Neural cell (in vitro differentiated cells): ENCODE measurements at regions not wholly inside any gene's neighbourhood (a gene's known extent, or its start where the extent isn't known, plus 50 kb on each side); places are given as distances from the start of the nearest gene placed in this dataset.

Source experiments
- H2AFZ ChIP-seq: fragments of 200-600, 300-800 bp; sonication (generic), shearing (Covaris generic); 2 replicates; pipeline ENCODE4 v1.6.0; 2014; ENCODE audit warnings: low read depth, mild to moderate bottlenecking, antibody characterized with exemption, low read length, moderate library complexity
- H3F3A ChIP-seq: fragments of 200-600 bp; shearing (Covaris generic); 2 replicates; pipeline ENCODE4 v1.6.1; 2016; ENCODE audit warnings: mild to moderate bottlenecking, moderate library complexity, mixed read lengths, antibody characterized with exemption, low read length; ENCODE audit not compliant: insufficient read depth, poor library complexity, severe bottlenecking
- H3K27ac ChIP-seq: fragments of 200-600, 300-800 bp; sonication (generic), shearing (Covaris generic); 2 replicates; pipeline ENCODE4 v1.5.1; 2014; ENCODE audit warnings: mild to moderate bottlenecking, low read length, moderate library complexity
- H3K27me3 ChIP-seq: fragments of 300-800, 200-600 bp; sonication (generic), shearing (Covaris generic); 2 replicates; pipeline ENCODE4 v1.6.0; 2014; ENCODE audit warnings: mild to moderate bottlenecking, low read depth, low read length, moderate library complexity; ENCODE audit not compliant: insufficient read depth
- H3K36me3 ChIP-seq: fragments of 300-800, 200-600 bp; sonication (generic), shearing (Covaris generic); 2 replicates; pipeline ENCODE4 v1.5.1; 2014; ENCODE audit warnings: mild to moderate bottlenecking, antibody characterized with exemption, low read length, moderate library complexity; ENCODE audit not compliant: insufficient read depth
- H3K4me2 ChIP-seq: fragments of 300-800, 200-600 bp; sonication (generic), shearing (Covaris generic); 2 replicates; pipeline ENCODE4 v1.6.0; 2014; ENCODE audit warnings: mild to moderate bottlenecking, low read length
- H3K4me3 ChIP-seq: fragments of 300-800, 200-600 bp; sonication (generic), shearing (Covaris generic); 2 replicates; pipeline ENCODE4 v1.5.1; 2014; ENCODE audit warnings: mild to moderate bottlenecking, low read length, moderate library complexity
- H3K79me2 ChIP-seq: fragments of 200-600 bp; shearing (Covaris generic); replicated peaks from 2 replicates; pipeline ENCODE4 v1.6.0; 2014; ENCODE audit warnings: mild to moderate bottlenecking, low read length, moderate library complexity; ENCODE audit not compliant: insufficient read depth
- H3K9ac ChIP-seq: fragments of 300-800, 200-600 bp; sonication (generic), shearing (Covaris generic); 2 replicates; pipeline ENCODE4 v1.6.1; 2016; ENCODE audit warnings: mild to moderate bottlenecking, low read length, mixed read lengths
- H3K9me2 ChIP-seq: fragments of 200-600 bp; shearing (Covaris generic); 2 replicates; pipeline ENCODE4 v1.6.1; 2016; ENCODE audit warnings: mild to moderate bottlenecking, low read length, mixed read lengths; ENCODE audit not compliant: insufficient read depth
- H3K9me3 ChIP-seq: fragments of 200-600, 300-800 bp; sonication (generic), shearing (Covaris generic); 2 replicates; pipeline ENCODE4 v1.6.1; 2016; ENCODE audit warnings: mild to moderate bottlenecking, mixed run types, low read length, moderate library complexity, mixed read lengths
- H4K20me1 ChIP-seq: fragments of 200-600 bp; shearing (Covaris generic); 2 replicates; pipeline ENCODE4 v1.6.1; 2016; ENCODE audit warnings: mild to moderate bottlenecking, mixed run types; ENCODE audit not compliant: insufficient read depth
- EP300 ChIP-seq: fragments of 450-650 bp; conservative IDR thresholded peaks from 2 replicates; pipeline ENCODE4 v1.6.1; 2014; ENCODE audit warnings: antibody characterized with exemption, mild to moderate bottlenecking, moderate library complexity; ENCODE audit not compliant: poor library complexity, severe bottlenecking
- EZH2 ChIP-seq: fragments of 200-600, 300-800 bp; shearing (Covaris generic), sonication (generic); IDR thresholded peaks from 2 replicates; pipeline ENCODE4 v1.6.1; 2014; ENCODE audit warnings: antibody characterized with exemption, low read length, borderline replicate concordance, mild to moderate bottlenecking; ENCODE audit not compliant: insufficient read depth, poor library complexity, severe bottlenecking
- MXI1 ChIP-seq: fragments of 450-650 bp; conservative IDR thresholded peaks from 2 replicates; pipeline ENCODE4 v1.6.1; 2014; ENCODE audit warnings: antibody characterized with exemption, mild to moderate bottlenecking; ENCODE audit not compliant: poor library complexity, severe bottlenecking
- POLR2AphosphoS5 ChIP-seq: IDR thresholded peaks from 2 replicates; pipeline ENCODE4 v1.6.1; 2012
- RAD21 ChIP-seq: fragments of 450-650 bp; conservative IDR thresholded peaks from 2 replicates; pipeline ENCODE4 v1.6.1; 2014; ENCODE audit warnings: antibody characterized with exemption, mild to moderate bottlenecking, moderate library complexity
- SMC3 ChIP-seq: fragments of 450-650 bp; conservative IDR thresholded peaks from 2 replicates; pipeline ENCODE4 v1.6.1; 2014; ENCODE audit warnings: antibody characterized with exemption, mild to moderate bottlenecking, moderate library complexity; ENCODE audit not compliant: poor library complexity
- TAF1 ChIP-seq: IDR thresholded peaks from 2 replicates; pipeline ENCODE4 v1.6.1; 2012; ENCODE audit warnings: low read depth
- TF ChIP-seq, protein P1 (sequence below): IDR thresholded peaks from 2 replicates; pipeline ENCODE4 v1.6.1; 2012; ENCODE audit warnings: borderline replicate concordance
- TF ChIP-seq, protein P2 (sequence below): fragments of 450-650 bp; IDR thresholded peaks from 2 replicates; pipeline ENCODE4 v1.5.1; 2014; ENCODE audit warnings: antibody characterized with exemption, mild to moderate bottlenecking, moderate library complexity; ENCODE audit not compliant: poor library complexity, severe bottlenecking

DNA sequence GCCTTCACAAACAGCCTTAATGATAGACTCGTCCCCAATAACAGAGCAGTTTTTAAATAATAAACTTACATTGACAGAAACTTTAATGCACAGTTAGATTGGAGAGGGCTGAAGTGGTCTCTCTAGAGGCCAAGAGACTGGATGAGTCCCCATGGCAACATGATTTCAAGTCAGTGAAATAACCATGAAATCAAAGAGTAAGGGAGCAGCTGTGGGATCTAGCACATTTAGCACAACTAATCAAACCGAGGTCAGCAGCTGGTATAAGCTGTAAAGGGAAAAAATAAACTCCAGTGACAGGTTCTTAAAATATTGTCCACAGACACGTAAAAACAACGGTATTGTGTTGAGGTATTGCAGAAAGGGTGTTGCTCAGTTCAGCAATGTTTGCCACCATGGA lies 916.6 kb downstream of the DNAH5 start (continued):
- TF ChIP-seq MXI1 = no peak

DNA sequence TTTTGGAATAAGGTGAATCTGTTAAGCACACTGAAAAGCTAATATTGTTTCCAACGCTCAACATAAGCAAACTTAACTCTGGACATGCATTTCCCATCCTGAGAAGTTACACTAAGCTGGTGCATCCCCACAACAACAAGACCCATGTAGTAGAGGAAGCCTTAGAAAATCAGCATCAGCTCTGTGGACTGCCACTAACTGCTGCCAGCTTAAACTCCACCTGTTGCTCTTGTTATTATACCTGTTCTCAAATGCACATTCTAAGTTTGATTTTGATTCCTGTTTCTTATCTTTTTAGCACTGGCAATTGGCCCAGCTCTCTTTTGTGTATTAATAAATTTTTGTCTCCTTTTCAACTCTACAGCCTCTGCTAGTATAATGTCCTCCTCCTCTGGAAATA lies 924.8 kb downstream of the DNAH5 start:
- H3K27me3 ChIP-seq = no peaks in the 10 kb centered on the region
- H3K9me3 ChIP-seq = no peaks in the 10 kb centered on the region
- no peak overlapping the region for H2AFZ ChIP-seq
- no peak overlapping the region for H3K4me2 ChIP-seq
- H3K9me2 ChIP-seq = no peaks in the 10 kb centered on the region
- H3K4me3 ChIP-seq = no peak overlapping the region
- H3F3A ChIP-seq = no peaks in the 10 kb centered on the region
- no peak for TF ChIP-seq RAD21
- TF ChIP-seq, protein P1, sequence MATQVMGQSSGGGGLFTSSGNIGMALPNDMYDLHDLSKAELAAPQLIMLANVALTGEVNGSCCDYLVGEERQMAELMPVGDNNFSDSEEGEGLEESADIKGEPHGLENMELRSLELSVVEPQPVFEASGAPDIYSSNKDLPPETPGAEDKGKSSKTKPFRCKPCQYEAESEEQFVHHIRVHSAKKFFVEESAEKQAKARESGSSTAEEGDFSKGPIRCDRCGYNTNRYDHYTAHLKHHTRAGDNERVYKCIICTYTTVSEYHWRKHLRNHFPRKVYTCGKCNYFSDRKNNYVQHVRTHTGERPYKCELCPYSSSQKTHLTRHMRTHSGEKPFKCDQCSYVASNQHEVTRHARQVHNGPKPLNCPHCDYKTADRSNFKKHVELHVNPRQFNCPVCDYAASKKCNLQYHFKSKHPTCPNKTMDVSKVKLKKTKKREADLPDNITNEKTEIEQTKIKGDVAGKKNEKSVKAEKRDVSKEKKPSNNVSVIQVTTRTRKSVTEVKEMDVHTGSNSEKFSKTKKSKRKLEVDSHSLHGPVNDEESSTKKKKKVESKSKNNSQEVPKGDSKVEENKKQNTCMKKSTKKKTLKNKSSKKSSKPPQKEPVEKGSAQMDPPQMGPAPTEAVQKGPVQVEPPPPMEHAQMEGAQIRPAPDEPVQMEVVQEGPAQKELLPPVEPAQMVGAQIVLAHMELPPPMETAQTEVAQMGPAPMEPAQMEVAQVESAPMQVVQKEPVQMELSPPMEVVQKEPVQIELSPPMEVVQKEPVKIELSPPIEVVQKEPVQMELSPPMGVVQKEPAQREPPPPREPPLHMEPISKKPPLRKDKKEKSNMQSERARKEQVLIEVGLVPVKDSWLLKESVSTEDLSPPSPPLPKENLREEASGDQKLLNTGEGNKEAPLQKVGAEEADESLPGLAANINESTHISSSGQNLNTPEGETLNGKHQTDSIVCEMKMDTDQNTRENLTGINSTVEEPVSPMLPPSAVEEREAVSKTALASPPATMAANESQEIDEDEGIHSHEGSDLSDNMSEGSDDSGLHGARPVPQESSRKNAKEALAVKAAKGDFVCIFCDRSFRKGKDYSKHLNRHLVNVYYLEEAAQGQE = no peak
- TF ChIP-seq TAF1 = no peak
- H3K9ac ChIP-seq = no peak overlapping the region
- H3K79me2 ChIP-seq = no peaks in the 10 kb centered on the region
- H4K20me1 ChIP-seq = no peaks in the 10 kb centered on the region
- no peaks in the 10 kb centered on the region for H3K36me3 ChIP-seq
- no peak overlapping the region for H3K27ac ChIP-seq

DNA sequence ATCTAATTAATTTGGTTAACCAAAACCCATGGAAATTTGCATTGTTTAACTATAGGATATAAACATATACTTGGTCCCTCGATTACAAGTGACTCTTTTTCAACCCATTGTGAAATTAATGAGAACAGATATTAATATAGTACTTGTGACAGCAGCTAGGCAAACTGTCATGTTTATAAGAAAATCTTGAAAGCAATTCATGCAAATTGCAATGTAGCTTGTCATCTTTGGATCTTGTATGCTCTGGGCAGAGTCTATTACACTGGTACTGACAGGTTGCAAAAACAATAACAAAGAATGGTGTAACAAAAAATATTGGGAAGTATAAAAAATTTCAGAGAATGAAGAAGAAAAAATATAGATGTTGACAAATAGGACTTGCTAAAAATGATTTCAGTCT lies 941.0 kb downstream of the DNAH5 start:
- Histone ChIP-seq H3K4me3 (peak overlapping the region; percentile 1), H3K36me3 (no peaks in the 10 kb centered on the region), H3K79me2 (no peaks in the 10 kb centered on the region), H3K9ac (no peak overlapping the region), H4K20me1 (no peaks in the 10 kb centered on the region), H3K27me3 (no peaks in the 10 kb centered on the region), H2AFZ (no peak overlapping the region), H3K9me3 (no peaks in the 10 kb centered on the region), H3K4me2 (peak overlapping the region; percentile 37), H3F3A (no peaks in the 10 kb centered on the region), H3K27ac (peak overlapping the region; percentile 35), H3K9me2 (no peaks in the 10 kb centered on the region)
- TF ChIP-seq RAD21 = no peak
- TF ChIP-seq TAF1 = no peak
- TF ChIP-seq EZH2 = no peak
- no peak for TF ChIP-seq SMC3
- peak; percentile 90 for TF ChIP-seq EP300
- TF ChIP-seq, protein P1 = no peak
- TF ChIP-seq POLR2AphosphoS5 = peak; percentile 61
- no peak for TF ChIP-seq MXI1
- TF ChIP-seq, protein P2, sequence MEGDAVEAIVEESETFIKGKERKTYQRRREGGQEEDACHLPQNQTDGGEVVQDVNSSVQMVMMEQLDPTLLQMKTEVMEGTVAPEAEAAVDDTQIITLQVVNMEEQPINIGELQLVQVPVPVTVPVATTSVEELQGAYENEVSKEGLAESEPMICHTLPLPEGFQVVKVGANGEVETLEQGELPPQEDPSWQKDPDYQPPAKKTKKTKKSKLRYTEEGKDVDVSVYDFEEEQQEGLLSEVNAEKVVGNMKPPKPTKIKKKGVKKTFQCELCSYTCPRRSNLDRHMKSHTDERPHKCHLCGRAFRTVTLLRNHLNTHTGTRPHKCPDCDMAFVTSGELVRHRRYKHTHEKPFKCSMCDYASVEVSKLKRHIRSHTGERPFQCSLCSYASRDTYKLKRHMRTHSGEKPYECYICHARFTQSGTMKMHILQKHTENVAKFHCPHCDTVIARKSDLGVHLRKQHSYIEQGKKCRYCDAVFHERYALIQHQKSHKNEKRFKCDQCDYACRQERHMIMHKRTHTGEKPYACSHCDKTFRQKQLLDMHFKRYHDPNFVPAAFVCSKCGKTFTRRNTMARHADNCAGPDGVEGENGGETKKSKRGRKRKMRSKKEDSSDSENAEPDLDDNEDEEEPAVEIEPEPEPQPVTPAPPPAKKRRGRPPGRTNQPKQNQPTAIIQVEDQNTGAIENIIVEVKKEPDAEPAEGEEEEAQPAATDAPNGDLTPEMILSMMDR = no peak
